Left cardiac atrium (tissue), 4 donors: ENCODE measurements at regions not wholly inside any gene's neighbourhood (a gene's known extent, or its start where the extent isn't known, plus 50 kb on each side); places are given as distances from the start of the nearest gene placed in this dataset.
"Not testable (repeated sequence)": the region's sequence is repeated elsewhere in the genome, so short reads cannot be mapped to it uniquely, and the experiment has no call there.

Source experiments
- ATAC-seq, 2 donors: fragments of 200-7000 bp; cut with Tn5 transposase; one replicate each; pipeline ENCODE4 v1.9.1; 2020; ENCODE audit warnings: mild to moderate bottlenecking in 2 of 2, moderate library complexity in 2 of 2
- DNase-seq: peaks from one replicate; pipeline ENCODE4 v3.0.0-alpha.2; 2020
- intact Hi-C, 2 donors: fragments of 100-400 bp; cut with DNase I; formaldehyde crosslinking; loops; one replicate each; pipeline versions ENCODE4 v1.14.1 to v1.15.1; 2022 to 2023
- donor health status: DM: no; HTN: yes; CAD: no.
- donor health status: DM: no; HTN: yes; CAD: no; lungs with severe emphysema.
- donor health status: DM: yes; HTN: yes; CAD: no.
- donor health status: Dilated cardiomyopathy.

DNA sequence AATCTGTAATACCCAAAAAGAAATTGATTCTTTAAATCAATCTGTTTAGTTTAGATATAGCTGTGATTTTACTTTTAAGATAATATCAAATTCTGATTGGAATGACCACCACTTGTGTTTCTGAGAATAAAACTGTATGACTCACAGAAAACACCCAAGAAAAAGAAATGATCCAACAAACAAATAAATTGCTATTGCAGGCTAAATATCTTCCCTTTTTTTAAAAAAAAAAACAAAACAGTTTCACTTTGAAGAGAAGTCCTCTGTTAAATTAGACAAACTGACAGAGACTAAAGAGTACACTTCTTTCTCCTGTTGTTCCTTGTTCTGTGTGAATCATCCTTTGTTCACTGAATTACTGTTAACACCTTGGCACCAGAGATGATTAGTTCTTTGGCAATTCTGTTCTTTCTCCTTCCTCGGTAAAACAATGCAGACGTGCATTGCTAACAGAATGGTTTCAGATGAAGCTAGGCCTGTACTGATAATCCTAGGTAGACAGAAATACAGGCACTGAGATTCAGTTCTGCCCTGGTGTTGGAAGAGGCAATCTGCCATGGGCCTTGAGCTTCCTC, 895.2 kb upstream of the CITED2 start:
- DNase-seq (no peak), ATAC-seq (no peak)
- intact Hi-C loops, result no loop called here

DNA sequence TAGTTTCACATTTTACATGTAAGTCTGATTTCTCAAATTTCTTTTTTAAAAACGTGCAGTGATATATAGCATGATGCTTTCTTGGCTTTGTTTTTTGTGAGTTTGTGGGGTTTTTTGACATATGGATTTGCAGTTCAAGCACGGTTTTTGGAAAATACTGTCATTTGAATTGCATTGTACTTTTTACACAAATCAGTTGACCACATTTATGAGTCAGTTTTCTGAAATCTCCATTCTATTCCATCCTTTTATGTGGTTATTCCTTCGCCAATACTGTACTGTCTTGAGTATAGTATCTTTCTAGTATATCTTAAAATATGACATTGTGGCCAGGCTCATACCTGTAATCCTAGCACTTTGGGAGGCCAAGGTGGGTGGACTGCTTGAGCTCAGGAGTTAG, 890.0 kb upstream of the CITED2 start:
- DNase-seq (no peak), ATAC-seq (no peak)
- intact Hi-C loops, result no loop called here

DNA sequence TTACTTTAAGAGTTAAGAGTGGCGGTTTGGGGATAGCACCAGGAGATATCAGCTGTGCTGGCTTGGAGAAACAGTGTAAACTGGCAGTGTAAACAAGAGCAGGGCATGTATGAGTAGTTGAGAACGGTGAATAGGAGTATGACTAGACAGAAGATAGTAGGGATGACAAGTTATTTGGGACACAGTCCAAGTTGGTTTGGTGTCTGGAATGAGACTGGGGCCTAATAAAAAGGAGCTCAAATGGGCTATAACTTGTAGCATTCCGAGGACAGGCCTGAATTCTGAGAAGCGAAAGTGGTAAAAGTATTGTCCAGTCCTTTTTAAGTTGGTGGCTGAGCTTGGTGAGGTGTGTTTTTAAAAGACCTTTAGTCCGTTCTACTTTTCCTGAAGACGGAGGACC, 883.9 kb upstream of the CITED2 start:
- intact Hi-C loops, DNase-seq, ATAC-seq: not testable (repeated sequence)

DNA sequence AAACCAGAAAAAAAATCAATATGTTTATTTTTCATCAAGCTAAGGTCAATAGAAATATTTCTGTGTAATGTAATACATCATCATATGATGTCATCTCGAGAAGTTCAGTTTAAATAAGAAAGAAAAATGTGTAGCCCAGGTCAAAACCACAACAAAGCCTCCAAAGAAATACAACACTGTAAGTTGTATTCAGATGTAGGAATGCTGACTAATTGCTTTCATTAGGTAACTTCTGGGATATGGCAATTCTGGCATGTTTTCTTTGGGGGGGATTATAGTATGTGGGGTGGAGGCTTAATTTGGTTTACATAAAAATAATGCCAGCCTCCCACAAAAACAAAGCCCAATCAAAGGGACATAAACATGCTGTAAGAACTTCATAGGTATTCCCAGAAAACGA, 881.8 kb upstream of the CITED2 start:
- intact Hi-C loops, result no loop called here
- no peak for ATAC-seq

DNA sequence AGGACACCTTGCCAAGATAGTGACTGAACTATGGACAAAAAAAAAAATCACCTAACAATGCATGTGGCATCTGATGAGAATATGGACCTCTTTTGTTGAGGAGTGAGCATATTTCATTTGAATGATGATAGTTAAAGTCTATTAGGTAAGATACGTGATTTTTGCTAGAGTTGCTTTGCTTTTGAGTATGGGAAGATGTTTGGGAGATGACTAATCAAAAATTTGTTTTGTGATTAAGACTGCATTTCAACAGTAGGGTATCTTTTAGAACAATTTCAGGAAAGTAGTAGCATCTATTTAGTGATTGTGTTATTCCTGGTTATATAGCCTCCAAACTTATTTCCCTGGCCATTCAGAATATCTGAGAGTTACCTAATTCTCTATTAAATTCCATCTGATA, 878.6 kb upstream of the CITED2 start:
- intact Hi-C loops, result no loop called here
- no peak for ATAC-seq
- no peak for DNase-seq

More for the DNA sequence above, 881.8 kb upstream of the CITED2 start:
- no peak for DNase-seq

DNA sequence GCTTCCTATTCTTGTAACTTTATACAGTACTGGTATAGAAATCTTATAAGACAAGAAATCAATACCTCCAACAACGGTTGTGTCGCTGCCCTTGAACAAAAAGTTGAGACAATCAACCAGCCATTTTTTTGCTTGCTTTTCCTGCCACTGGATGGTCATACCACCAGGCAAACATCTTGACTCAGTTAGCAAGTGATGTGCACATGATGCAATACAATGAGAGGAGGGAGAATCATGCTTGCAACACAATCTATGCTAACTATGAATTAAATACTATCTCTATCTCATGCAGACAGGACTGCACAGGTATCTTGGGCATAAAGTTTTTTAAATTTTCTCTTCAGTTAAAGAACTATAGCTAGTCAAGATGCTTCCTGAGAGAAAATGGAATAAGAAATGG, 877.7 kb upstream of the CITED2 start:
- DNase-seq, result no peak
- ATAC-seq, result no peak
- intact Hi-C loops, result no loop called here

DNA sequence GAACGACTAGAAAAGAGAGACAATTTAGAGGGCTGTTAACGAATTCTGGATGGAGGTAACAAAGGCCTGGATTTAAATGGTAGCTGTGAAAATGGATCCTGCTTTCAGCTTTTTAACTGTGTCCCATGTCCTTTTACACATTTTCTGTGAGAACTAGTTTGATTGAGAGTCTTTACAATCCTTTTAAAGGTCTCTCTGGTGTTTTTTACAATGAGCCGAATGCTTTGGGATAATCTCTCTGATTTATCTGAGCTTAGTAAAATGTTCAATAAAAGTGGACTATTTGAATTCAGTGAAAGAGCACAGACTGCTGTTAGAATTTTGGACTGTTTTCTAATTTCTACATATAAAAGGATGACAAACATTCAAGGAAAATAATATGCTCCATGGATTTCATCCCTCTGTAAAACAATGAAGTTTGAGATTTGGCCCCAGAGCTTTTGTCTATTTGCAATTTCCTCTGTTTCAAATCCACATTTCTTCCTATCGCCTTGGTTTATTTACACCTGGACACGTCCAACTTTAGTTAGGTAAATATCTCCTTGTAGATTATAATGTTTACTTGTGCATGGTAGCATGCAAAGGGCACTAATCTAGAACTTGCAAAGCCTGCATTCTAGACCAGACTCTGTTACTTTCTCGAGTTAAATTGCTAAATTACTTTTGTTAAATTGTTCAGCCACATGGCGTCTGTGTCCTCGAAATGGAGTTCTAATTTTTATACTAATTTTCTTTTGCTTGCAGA, 871.0 kb upstream of the CITED2 start:
- intact Hi-C loops, result no loop called here
- ATAC-seq, result no peak
- no peak for DNase-seq

DNA sequence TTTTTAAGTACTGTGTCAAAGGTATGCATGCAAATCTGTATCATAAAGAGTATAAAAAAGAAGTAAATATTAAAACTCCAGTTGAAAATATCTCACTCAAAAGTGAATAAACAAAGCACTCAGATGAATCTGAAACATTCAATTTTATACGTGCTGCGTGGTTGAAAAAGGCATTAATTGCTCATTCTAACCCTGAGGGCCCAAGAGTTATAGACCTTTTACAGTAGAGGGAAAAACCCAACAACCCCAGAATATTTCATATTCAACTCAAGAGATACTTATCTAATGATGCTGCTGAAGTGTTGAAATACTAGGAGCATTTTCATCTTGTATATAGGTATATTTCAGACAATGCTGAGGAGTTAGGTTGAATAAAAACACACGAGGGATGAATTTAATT, 862.8 kb upstream of the CITED2 start:
- intact Hi-C loops, result no loop called here
- no peak for ATAC-seq
- no peak for DNase-seq

DNA sequence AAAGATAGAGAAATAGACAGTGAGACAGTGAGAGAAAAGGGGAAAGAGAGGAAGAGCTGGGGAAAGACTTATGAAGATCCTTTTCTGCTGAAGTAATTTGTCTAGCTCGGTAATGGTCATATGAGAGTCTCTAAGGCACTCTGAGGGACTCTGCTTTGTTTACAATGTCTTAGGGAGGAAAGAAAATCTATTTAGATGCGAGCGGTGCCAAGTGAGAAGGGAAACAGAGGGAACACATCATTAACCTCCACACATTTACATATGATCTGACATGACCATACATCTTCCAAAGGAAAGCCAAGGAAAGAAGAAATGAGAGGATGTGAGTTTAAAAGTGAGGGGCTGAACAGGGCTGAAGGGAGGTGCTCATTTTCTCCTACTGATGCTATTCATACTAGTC, 862.3 kb upstream of the CITED2 start:
- ATAC-seq (no peak), DNase-seq (no peak)
- intact Hi-C loops, result no loop called here

DNA sequence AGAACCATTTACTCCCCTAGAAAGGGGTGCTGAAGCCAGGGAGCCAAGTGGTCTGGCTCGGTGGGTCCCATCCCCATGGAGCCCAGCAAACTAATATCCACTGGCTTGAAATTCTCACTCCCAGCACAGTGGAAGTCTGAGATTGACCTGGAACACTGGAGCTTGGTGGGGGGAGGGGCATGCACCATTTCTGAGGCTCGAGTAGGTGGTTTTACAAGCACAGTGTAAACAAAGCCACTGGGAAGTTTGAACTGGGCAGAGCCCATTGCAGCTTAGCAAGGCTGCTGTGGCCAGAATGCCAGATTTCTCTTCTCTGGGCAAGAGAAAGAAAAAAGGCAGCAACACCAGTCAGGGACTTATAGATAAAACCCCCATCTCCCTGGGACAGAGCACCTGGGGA, 855.8 kb upstream of the CITED2 start:
- DNase-seq, result no peak
- ATAC-seq, result no peak
- intact Hi-C loops, result no loop called here

DNA sequence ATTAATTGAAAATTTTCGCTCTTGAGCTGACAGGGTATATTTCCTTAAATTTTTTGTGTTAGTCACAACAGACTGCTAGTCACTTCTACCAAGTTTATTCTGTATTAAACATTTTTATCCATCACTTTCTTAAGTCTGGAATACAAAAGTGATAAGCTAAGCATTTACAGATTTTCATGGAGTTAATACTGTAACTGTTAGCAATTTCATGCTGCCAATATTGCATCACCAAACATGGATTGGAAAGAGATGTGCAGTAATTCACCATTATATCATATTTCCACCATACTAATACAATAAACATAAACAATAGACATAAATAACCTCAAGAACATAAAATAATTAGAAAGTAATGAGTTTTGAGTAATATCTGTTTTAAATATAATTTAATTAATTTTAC, 854.0 kb upstream of the CITED2 start:
- ATAC-seq (no peak), DNase-seq (no peak)
- intact Hi-C loops, result no loop called here

DNA sequence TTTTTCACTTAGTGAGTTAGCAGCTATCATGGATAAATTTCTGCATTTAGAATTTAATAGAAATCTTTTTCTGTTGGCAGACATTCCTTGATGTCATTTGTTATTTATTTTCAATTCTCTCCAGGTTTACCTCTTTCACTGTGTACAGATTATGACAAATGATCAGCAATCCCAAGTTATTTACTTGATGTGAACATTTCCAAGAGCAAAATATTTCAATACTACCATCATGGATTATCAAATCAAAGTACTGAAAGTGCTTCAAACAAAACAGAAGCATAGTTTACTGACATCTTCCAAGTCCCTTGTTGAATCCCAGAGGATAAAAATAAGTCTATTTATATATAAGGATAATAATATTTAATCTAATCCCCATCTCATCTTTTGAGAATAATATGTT, 852.2 kb upstream of the CITED2 start:
- intact Hi-C loops, result no loop called here
- DNase-seq, result no peak
- ATAC-seq, result no peak

DNA sequence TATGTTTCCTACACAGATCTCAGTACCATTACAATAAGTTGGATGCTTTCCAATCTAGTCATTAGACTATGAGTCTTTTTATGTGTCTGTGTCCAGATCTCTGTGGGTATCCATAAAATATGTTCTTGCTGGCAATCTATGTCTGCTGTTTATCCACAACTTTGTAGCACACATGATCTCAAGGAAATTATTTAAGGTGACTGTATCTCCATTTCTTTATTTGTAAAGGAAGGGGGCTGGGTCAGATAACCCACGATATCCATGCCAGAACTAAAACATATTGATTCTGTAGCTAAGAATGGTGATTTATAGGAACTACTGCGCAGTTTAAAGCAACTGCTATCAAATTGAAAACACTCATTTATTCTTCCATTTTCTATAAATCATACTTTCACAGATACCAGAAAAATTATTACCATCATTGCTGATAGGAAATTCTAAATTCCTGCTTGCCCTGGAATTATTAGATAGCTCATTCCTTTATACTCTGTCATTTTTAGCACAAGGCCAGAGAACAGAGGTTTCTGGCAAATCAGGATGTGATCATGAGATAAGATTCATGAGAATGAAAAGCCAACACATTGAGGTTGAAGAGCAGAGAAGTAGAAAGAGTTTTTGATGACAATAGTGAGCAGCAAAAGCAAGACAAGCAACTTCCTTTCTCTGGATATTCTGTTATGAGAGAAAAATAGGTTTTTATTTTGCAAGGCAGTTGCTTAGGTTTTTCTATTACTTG, 851.4 kb upstream of the CITED2 start:
- intact Hi-C loops, result no loop called here
- DNase-seq (no peak), ATAC-seq (no peak)

DNA sequence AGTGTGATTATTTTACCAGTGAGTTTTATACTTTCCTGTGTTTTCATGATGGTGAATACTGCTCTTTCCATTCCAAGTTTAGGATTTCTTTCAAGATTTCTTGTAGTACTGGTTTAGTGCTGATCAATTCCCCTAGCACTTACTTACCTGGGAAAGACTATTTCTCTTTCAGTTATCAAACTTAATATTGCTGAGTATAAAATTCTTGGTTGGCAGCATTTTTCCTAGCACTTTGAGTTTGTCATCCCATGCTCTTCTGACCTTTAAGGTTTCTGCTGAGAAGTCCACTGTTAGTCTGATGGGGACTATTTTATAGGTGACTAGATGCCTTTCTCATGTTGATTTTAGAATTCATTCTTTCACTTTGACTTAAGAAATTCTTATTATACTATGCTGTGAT, 842.8 kb upstream of the CITED2 start:
- no peak for ATAC-seq
- intact Hi-C loops, result no loop called here
- no peak for DNase-seq

DNA sequence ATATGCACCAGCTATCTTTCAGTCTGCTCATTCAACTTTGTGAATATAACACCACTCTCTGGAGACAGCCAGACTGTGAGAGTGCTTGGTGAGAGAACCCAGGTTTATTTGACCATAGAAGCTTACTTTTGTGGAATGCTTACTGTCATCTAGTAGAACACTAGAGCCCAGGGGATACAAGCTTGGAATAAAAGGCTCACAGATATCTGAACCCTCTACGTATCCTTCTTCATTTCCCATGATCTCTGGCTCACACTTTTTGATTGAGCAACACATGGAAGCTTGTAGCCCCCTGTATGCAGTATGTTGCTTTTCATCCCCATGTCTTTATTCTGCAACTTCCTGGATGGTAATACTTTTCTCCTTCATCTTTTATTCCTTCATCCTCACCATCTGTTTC, 835.3 kb upstream of the CITED2 start:
- intact Hi-C loops, result no loop called here
- DNase-seq (no peak), ATAC-seq (no peak)

DNA sequence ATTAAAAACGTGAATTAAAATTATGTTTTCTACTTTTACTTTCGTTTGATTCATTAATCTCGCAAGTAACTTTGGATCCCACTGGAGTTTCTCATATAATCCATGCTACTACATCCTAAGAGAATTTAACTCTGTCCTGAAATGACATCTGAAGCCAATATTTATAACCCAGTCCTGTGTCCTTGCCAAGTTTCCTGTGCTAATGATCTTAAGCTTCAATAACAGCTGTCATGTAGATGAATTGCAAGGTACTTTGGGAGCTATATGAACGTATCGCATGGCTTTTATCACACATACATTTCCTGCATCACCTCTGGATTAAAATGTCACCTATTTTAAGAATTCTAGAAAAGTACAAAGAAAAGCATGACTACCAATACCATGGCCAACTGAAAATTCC, 833.8 kb upstream of the CITED2 start:
- intact Hi-C loops, result no loop called here
- DNase-seq, result no peak
- ATAC-seq, result no peak

DNA sequence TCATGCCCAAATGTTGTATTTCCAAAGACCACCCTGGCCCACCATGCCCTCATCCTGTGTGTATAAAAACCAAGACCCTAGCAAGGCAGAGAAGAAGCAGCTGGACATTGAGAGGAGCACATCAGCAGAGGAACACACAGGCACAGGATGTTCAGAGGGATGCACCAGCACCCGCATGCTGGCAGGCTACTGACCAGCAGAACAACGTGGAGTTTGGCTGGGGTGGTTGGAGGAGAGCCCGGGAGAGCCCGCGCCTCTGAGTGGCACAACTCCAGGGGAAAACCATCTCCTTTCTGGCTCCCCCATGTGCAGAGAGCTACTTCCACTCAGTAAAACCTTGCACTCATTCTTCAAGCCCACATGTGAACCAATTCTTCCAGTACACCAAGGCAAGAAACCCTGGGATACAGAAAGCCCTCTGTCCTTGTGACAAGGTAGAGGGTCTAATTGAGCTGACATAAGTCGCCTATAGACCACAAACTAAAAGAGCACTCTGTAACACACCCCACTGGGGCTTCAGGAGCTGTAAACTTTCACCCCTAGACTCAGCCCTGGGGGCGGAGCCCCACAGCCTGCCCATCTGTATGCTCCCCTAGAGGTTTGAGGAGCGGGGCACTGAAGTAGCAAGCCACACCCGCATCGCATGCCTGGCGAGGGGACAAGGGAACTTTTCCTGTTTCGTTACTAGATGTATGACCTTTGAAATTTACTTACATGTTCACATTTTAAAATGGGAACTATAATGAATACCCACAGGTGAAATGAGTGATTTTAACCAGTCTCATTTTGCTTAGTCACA, 831.5 kb upstream of the CITED2 start:
- peak in 1 of 2 donors; percentile 32 for ATAC-seq
- intact Hi-C loops, result no loop called here

DNA sequence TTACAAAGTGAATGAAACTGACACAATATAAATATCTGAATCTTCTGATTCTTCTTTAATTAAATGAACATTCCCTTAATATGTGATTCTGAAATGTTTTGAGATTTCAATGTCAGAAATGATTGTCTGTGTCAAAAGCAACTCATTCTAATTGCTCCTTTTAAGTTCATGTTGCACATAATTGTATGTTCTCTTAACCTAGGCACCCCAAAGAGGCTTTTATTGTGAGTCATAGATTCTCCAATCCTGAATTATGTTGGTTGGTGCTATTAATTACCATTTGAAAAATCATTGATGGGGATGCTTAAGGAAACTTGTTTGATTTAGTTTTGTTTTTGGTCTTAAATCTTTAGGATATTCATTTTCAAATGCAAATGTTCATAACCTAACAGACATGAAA, 829.7 kb upstream of the CITED2 start:
- intact Hi-C loops, result no loop called here

More for the DNA sequence above, 831.5 kb upstream of the CITED2 start:
- DNase-seq, result no peak

DNA sequence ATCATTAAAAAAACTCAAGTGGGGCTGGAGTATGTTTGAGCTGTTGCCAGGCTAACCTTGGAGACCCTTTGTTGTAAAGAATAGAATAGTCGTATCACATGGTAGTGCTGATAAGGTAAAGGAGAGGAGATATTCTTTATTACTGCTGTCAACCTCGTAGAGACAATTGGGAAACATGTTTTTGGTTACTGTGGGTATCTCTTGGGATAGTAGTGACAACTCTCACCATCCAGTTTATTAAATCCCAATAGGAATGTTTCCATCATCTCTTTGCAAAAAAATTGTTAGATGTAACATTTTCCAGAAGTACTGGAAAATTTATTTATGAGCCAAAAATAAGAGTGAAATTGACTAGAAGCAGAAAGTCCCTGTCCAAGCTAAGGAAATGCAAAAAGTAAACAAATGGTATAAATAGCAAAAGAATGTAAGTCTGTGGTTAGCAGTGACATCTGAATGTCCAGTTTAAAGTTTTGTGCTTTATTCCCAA, 829.3 kb upstream of the CITED2 start:
- intact Hi-C loops, result no loop called here
- DNase-seq (no peak), ATAC-seq (no peak)

More for the DNA sequence above, 829.7 kb upstream of the CITED2 start:
- no peak for DNase-seq
- ATAC-seq, result no peak
